Brain microvascular endothelial cell (primary cell): ENCODE measurements at regions not wholly inside any gene's neighbourhood (a gene's known extent, or its start where the extent isn't known, plus 50 kb on each side); places are given as distances from the start of the nearest gene placed in this dataset.

Experiments used
- DNase-seq: peaks from one replicate; pipeline ENCODE4 v3.0.0-alpha.2; 2020
- H3K27ac ChIP-seq: fragments of 250-450 bp; sonication (Bioruptor Pico); 2 replicates; pipeline ENCODE4 v1.5.1; 2020; ENCODE audit warnings: mild to moderate bottlenecking, moderate library complexity
- H3K27me3 ChIP-seq: fragments of 250-450 bp; sonication (Bioruptor Pico); replicated peaks from 2 replicates; pipeline ENCODE4 v1.5.1; 2020; ENCODE audit warnings: mild to moderate bottlenecking
- H3K36me3 ChIP-seq: fragments of 250-450 bp; sonication (Bioruptor Pico); replicated peaks from 2 replicates; pipeline ENCODE4 v1.5.1; 2020; ENCODE audit warnings: mild to moderate bottlenecking
- H3K4me3 ChIP-seq: 2 replicates; pipeline ENCODE4 v1.5.1; 2011; ENCODE audit warnings: low read depth, mild to moderate bottlenecking, control low read depth, low read length, moderate library complexity
- in situ Hi-C: cut with HindIII; loops from 2 replicates; pipeline ENCODE4 v1.10.0; 2017; ENCODE audit warnings: low sequenced_read_pairs, low pct_ligation_motif_present
- TF ChIP-seq, protein P1 (sequence below): IDR thresholded peaks from 2 replicates; pipeline ENCODE4 v1.5.1; 2011; ENCODE audit warnings: low read depth, mild to moderate bottlenecking, moderate library complexity, low read length, control low read depth, inconsistent platforms; ENCODE audit errors: missing control alignments

GRCh38 chr5:8870349-8870958 lies 675.4 kb downstream of the SEMA5A start:
- H3K27ac ChIP-seq, result no peak overlapping the region
- H3K36me3 ChIP-seq, result no peaks in the 10 kb centered on the region
- no peak overlapping the region for H3K4me3 ChIP-seq
- TF ChIP-seq, protein P1, sequence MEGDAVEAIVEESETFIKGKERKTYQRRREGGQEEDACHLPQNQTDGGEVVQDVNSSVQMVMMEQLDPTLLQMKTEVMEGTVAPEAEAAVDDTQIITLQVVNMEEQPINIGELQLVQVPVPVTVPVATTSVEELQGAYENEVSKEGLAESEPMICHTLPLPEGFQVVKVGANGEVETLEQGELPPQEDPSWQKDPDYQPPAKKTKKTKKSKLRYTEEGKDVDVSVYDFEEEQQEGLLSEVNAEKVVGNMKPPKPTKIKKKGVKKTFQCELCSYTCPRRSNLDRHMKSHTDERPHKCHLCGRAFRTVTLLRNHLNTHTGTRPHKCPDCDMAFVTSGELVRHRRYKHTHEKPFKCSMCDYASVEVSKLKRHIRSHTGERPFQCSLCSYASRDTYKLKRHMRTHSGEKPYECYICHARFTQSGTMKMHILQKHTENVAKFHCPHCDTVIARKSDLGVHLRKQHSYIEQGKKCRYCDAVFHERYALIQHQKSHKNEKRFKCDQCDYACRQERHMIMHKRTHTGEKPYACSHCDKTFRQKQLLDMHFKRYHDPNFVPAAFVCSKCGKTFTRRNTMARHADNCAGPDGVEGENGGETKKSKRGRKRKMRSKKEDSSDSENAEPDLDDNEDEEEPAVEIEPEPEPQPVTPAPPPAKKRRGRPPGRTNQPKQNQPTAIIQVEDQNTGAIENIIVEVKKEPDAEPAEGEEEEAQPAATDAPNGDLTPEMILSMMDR, result no peak
- no peak for DNase-seq
- no peaks in the 10 kb centered on the region for H3K27me3 ChIP-seq
- in situ Hi-C loops, result no loop called here

GRCh38 chr5:8870959-8871355 lies 674.9 kb downstream of the SEMA5A start:
- no peak for DNase-seq
- in situ Hi-C loops, result no loop called here
- TF ChIP-seq, protein P1, result no peak
- H3K27me3 ChIP-seq, result no peaks in the 10 kb centered on the region
- no peak overlapping the region for H3K27ac ChIP-seq
- H3K4me3 ChIP-seq, result no peak overlapping the region
- no peaks in the 10 kb centered on the region for H3K36me3 ChIP-seq

DNA sequence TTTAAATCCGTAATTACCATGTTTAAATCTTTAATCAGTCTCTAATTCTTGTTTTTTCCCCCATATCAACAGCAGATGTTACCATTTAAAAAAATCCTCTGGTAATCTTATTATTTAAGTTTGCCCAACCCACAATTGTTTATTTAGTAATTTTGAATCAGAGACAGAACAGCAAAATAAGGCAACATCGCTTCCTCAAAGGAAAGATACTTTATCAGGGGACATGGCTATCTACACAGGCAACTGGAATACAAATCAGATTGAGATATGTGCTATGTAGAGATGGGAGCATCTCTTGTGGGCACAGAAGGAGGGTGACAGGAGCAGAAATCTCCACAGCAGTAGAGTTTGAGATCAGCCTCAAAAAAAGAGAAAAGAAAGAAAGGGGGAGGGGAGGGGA lies 674.4 kb downstream of the SEMA5A start:
- Histone ChIP-seq H3K36me3 (no peaks in the 10 kb centered on the region), H3K4me3 (no peak overlapping the region), H3K27me3 (no peaks in the 10 kb centered on the region), H3K27ac (no peak overlapping the region)
- in situ Hi-C loops, result no loop called here
- no peak for DNase-seq
- TF ChIP-seq, protein P1, result no peak

- H3K27ac ChIP-seq, result no peak overlapping the region
- H3K4me3 ChIP-seq, result no peak overlapping the region
- in situ Hi-C loops, result no loop called here
- H3K27me3 ChIP-seq, result no peaks in the 10 kb centered on the region
- no peak for DNase-seq
- H3K36me3 ChIP-seq, result no peaks in the 10 kb centered on the region
- TF ChIP-seq, protein P1, result no peak
Observed at GRCh38 chr5:8875722-8876121, 670.2 kb downstream of the SEMA5A start.

DNA sequence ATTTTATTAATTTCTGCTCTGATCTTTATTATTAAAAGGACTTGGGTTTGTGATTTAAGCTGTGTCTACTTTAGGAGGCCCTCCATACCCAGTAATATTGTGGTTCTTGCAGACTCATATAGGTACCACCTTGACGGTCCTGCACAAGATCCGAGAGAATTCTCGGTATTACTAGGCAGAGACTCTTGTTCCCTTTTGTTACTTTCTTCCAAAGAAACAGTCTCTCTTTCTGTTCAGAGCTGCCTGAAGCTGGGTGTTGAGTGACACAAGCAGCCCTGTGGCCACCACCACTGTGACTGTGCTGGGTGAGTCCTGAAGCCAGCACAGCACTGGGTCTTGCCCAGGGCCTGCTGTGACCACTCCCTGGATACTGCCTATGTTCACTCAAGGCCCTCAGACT lies 666.6 kb downstream of the SEMA5A start:
- H3K27ac ChIP-seq, result no peak overlapping the region
- in situ Hi-C loops, result no loop called here
- TF ChIP-seq, protein P1, result no peak

GRCh38 chr5:8884029-8884428 lies 661.8 kb downstream of the SEMA5A start:
- Histone ChIP-seq H3K27ac (no peak overlapping the region), H3K27me3 (no peaks in the 10 kb centered on the region), H3K4me3 (no peak overlapping the region), H3K36me3 (no peaks in the 10 kb centered on the region)
- in situ Hi-C loops, result no loop called here
- TF ChIP-seq, protein P1, result no peak
- no peak for DNase-seq

More for the DNA sequence above, 666.6 kb downstream of the SEMA5A start:
- Histone ChIP-seq H3K4me3 (no peak overlapping the region), H3K27me3 (no peaks in the 10 kb centered on the region), H3K36me3 (no peaks in the 10 kb centered on the region)
- DNase-seq, result no peak
